Retinal pigment epithelial cell (primary cell): ENCODE measurements at regions not wholly inside any gene's neighbourhood (a gene's known extent, or its start where the extent isn't known, plus 50 kb on each side); places are given as distances from the start of the nearest gene placed in this dataset.

ENCODE experiments used
- DNase-seq: peaks from one replicate; pipeline ENCODE4 v3.0.0-alpha.2; 2010; ENCODE audit warnings: low read depth
- H3K4me3 ChIP-seq: 2 replicates; pipeline ENCODE4 v1.5.1; 2011; ENCODE audit warnings: mild to moderate bottlenecking, low read length, control low read depth, moderate library complexity
- CTCF ChIP-seq: conservative IDR thresholded peaks from 2 replicates; pipeline ENCODE4 v1.5.1; 2011; ENCODE audit warnings: low read depth, low read length, control low read depth, inconsistent platforms

GRCh38 chr10:83572036-83572435 is 567.3 kb upstream of the GHITM start:
- no peak overlapping the region for H3K4me3 ChIP-seq
- no peak for TF ChIP-seq CTCF
- DNase-seq = no peak

- no peak for TF ChIP-seq CTCF
- H3K4me3 ChIP-seq = no peak overlapping the region
- DNase-seq = no peak
These were observed 564.5 kb upstream of the GHITM start for GRCh38 chr10:83574770-83575169.

- no peak for DNase-seq
- no peak overlapping the region for H3K4me3 ChIP-seq
- no peak for TF ChIP-seq CTCF
These were observed 561.9 kb upstream of the GHITM start for GRCh38 chr10:83577421-83577820.

- no peak overlapping the region for H3K4me3 ChIP-seq
- no peak for DNase-seq
- TF ChIP-seq CTCF = no peak
These were observed 558.8 kb upstream of the GHITM start for GRCh38 chr10:83580373-83581012.

- no peak for TF ChIP-seq CTCF
- no peak overlapping the region for H3K4me3 ChIP-seq
- DNase-seq = no peak
These were observed 556.8 kb upstream of the GHITM start for GRCh38 chr10:83582407-83583095.

GRCh38 chr10:83585686-83586085 is 553.6 kb upstream of the GHITM start:
- no peak for TF ChIP-seq CTCF
- H3K4me3 ChIP-seq = no peak overlapping the region
- DNase-seq = peak; percentile 33

GRCh38 chr10:83592337-83592935 is 546.9 kb upstream of the GHITM start:
- no peak for TF ChIP-seq CTCF
- no peak overlapping the region for H3K4me3 ChIP-seq

More at GRCh38 chr10:83592337-83592935, 546.9 kb upstream of the GHITM start:
- no peak for DNase-seq
